Endothelial cell of umbilical vein (primary cell): ENCODE measurements at regions not wholly inside any gene's neighbourhood (a gene's known extent, or its start where the extent isn't known, plus 50 kb on each side); places are given as distances from the start of the nearest gene placed in this dataset.

Source experiments
- EZH2 ChIP-seq: IDR thresholded peaks from 2 replicates; pipeline ENCODE4 v1.6.1; 2012; ENCODE audit warnings: borderline replicate concordance, low read depth, mild to moderate bottlenecking, moderate library complexity, low read length, inconsistent platforms; ENCODE audit not compliant: severe bottlenecking
- GATA2 ChIP-seq: IDR thresholded peaks from 2 replicates; pipeline ENCODE4 v1.7.0; 2011; ENCODE audit warnings: low read depth, mild to moderate bottlenecking, moderate library complexity, mixed read lengths, low read length; ENCODE audit not compliant: insufficient read length, insufficient read depth
- JUN ChIP-seq: IDR thresholded peaks from 2 replicates; pipeline ENCODE4 v1.6.1; 2011; ENCODE audit warnings: borderline replicate concordance, low read depth; ENCODE audit not compliant: insufficient read length, insufficient read depth
- MYC ChIP-seq: IDR thresholded peaks from one replicate; pipeline ENCODE4 v1.6.1; 2011; ENCODE audit warnings: mild to moderate bottlenecking, low read depth, low read length
- POLR2A ChIP-seq: IDR thresholded peaks from 2 replicates; pipeline ENCODE4 v1.6.1; 2012; ENCODE audit warnings: low read depth, mild to moderate bottlenecking, control low read depth, low read length
- POLR2AphosphoS5 ChIP-seq: IDR thresholded peaks from 2 replicates; pipeline ENCODE4 v1.6.1; 2012; ENCODE audit warnings: low read depth, mild to moderate bottlenecking, control low read depth, low read length, moderate library complexity; ENCODE audit not compliant: insufficient read depth
- TF ChIP-seq, protein P1 (sequence below), 2 donors: IDR thresholded peaks; 1 replicate in 1 of 2; 2 replicates in 1 of 2; pipeline ENCODE4 v1.5.1; 2011; ENCODE audit warnings: low read length in 2 of 2, mild to moderate bottlenecking in 2 of 2, moderate library complexity in 2 of 2, control low read depth in 1 of 2, inconsistent platforms in 1 of 2, low read depth in 1 of 2; ENCODE audit not compliant: insufficient read depth in 1 of 2; ENCODE audit errors: extremely low read depth in 1 of 2
- TF ChIP-seq, protein P2 (sequence below): IDR thresholded peaks from 2 replicates; pipeline ENCODE4 v1.6.1; 2011; ENCODE audit not compliant: insufficient read depth, insufficient read length

DNA sequence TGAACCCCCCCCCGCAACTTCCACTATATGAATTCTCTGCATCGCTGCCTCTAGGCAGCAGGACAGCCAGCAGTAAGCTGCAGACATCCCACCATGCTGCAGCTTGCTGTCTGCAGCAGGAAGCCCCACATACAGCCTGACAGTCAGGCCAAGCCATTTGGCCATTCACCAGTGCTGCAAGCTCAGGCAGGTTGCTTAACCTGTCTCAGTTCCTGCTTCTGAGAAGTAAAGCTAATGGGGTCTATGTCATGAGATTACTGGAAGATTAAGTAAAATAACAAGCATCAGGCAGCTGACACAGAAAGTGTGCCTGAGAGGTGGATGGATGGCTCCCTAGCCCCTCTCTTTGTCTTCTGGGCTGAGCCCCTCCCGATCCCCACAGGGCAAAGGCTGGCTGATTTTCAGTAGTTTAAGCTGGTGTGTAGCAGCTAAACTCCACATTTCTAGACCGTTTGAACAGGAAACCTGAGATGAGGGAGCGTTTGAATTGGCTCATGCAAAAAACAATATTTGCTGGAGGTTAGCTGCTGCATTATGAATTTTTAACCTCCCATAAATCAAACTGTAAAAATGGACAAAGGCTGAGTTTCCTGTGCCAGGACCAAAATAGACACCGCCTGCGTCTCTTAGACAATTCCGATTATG, 193.8 kb upstream of the ARL4C start:
- no peak for TF ChIP-seq EZH2
- TF ChIP-seq POLR2A, result no peak
- peak; percentile 42 for TF ChIP-seq POLR2AphosphoS5
- TF ChIP-seq, protein P1, sequence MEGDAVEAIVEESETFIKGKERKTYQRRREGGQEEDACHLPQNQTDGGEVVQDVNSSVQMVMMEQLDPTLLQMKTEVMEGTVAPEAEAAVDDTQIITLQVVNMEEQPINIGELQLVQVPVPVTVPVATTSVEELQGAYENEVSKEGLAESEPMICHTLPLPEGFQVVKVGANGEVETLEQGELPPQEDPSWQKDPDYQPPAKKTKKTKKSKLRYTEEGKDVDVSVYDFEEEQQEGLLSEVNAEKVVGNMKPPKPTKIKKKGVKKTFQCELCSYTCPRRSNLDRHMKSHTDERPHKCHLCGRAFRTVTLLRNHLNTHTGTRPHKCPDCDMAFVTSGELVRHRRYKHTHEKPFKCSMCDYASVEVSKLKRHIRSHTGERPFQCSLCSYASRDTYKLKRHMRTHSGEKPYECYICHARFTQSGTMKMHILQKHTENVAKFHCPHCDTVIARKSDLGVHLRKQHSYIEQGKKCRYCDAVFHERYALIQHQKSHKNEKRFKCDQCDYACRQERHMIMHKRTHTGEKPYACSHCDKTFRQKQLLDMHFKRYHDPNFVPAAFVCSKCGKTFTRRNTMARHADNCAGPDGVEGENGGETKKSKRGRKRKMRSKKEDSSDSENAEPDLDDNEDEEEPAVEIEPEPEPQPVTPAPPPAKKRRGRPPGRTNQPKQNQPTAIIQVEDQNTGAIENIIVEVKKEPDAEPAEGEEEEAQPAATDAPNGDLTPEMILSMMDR (IDR thresholded peaks at IDR 0.05; ENCODE audit: extremely low read depth in 1 of 2, insufficient read depth in 1 of 2, low read depth in 1 of 2, low read length in 2 of 2), result no peak
- TF ChIP-seq, protein P2, sequence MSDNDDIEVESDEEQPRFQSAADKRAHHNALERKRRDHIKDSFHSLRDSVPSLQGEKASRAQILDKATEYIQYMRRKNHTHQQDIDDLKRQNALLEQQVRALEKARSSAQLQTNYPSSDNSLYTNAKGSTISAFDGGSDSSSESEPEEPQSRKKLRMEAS, result no peak
- no peak for TF ChIP-seq MYC
- TF ChIP-seq JUN, result peak; percentile 42
- no peak for TF ChIP-seq GATA2
